ENCODE measurements at regions not wholly inside any gene's neighbourhood (a gene's known extent, or its start where the extent isn't known, plus 50 kb on each side); places are given as distances from the start of the nearest gene placed in this dataset.
"Not testable (repeated sequence)": the region's sequence is repeated elsewhere in the genome, so short reads cannot be mapped to it uniquely, and the experiment has no call there.

DNA sequence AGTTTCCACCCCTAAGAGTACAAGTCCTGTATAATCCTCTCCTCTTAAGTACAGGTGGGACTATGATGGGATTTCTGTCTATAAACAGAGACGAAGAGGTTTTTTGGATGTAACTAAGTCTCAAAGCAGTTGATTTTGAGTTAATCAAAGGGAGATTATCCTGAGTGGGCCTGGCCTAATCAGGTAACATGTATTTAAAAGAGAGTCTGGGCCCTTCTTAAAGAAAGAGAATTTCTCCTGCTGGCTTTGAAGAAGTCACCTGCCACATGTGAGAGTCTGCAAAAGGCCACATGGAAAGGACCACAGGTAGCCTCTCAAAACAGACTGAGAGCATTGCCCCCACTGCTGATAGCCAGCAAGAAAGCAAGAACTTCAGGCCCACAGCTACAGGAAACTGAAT is 142.3 kb downstream of the IRX5 start:
- TF ChIP-seq, protein P1, sequence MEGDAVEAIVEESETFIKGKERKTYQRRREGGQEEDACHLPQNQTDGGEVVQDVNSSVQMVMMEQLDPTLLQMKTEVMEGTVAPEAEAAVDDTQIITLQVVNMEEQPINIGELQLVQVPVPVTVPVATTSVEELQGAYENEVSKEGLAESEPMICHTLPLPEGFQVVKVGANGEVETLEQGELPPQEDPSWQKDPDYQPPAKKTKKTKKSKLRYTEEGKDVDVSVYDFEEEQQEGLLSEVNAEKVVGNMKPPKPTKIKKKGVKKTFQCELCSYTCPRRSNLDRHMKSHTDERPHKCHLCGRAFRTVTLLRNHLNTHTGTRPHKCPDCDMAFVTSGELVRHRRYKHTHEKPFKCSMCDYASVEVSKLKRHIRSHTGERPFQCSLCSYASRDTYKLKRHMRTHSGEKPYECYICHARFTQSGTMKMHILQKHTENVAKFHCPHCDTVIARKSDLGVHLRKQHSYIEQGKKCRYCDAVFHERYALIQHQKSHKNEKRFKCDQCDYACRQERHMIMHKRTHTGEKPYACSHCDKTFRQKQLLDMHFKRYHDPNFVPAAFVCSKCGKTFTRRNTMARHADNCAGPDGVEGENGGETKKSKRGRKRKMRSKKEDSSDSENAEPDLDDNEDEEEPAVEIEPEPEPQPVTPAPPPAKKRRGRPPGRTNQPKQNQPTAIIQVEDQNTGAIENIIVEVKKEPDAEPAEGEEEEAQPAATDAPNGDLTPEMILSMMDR (IDR thresholded peaks at IDR 0.05; ENCODE audit: control insufficient read depth, extremely low read depth, insufficient read depth): no peak
- DNase-seq (ENCODE audit: low read depth): no peak

DNA sequence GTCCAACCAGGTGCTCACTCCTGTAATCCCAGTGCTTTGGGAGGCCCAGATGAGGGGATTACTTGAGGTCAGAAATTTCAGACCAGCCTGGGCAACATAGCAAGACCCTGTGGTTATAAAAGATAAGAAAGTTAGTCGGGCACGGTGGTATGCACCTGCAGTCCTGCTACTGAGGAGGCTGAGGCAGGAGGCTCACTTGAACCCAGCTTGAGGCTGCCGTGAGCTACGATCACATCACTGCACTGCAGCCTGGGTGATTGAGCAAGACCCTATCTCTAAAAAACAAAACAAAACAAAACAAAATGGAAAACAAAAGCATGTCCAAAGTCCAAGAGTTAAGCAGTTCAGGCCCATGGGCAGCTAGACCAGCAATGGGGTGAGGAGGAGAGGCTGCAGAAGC is 143.2 kb downstream of the IRX5 start:
- no peak overlapping the region for H3K4me3 ChIP-seq (ENCODE audit: low read depth, low read length)
- TF ChIP-seq, protein P1 (IDR thresholded peaks at IDR 0.05; ENCODE audit: control insufficient read depth, extremely low read depth, insufficient read depth): no peak
- DNase-seq (ENCODE audit: low read depth): no peak

More for the DNA sequence above, 142.3 kb downstream of the IRX5 start:
- no peak overlapping the region for H3K4me3 ChIP-seq (ENCODE audit: low read depth, low read length)

DNA sequence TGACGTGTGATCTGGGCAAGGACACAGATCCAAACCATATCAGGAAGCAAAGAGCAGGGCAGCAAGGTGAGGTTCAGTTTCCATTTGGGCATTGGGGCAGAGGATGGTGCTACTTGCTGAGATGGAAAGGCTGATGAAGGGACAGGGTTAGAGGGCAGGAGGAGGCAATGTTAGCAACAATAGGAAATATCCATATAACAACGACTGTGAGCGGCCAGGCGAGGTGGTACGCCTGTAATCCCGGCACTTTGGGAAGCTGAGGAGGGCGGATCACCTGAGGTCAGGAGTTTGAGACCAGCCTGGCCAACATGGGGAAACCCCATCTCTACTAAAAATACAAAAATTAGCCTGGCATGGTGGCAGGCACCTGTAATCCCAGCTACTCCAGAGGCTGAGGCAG is 144.5 kb downstream of the IRX5 start:
- not testable (repeated sequence) for DNase-seq (ENCODE audit: low read depth); H3K4me3 ChIP-seq (ENCODE audit: low read depth, low read length)

DNA sequence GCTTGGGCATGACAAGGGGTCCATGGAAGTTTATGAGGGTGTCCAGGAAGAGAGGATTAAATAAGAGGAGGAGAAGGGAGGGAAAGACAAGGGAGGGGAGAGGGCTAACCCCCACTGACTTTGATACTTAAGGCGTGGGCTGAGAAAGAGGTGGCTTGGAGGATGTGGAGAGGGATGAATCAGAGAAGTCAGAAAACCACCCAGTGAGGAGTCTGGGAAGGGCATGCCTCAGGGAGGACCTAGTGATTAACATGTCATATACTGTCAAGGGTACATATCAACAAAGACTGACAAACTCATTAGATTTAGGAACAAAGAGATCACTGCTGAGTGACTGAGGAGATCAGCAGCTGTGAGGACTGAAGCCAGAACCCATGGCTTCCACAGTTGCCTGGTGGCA is 145.4 kb downstream of the IRX5 start:
- no peak overlapping the region for H3K4me3 ChIP-seq (ENCODE audit: low read depth, low read length)
- DNase-seq (ENCODE audit: low read depth): no peak
- TF ChIP-seq, protein P1 (IDR thresholded peaks at IDR 0.05; ENCODE audit: control insufficient read depth, extremely low read depth, insufficient read depth): no peak

DNA sequence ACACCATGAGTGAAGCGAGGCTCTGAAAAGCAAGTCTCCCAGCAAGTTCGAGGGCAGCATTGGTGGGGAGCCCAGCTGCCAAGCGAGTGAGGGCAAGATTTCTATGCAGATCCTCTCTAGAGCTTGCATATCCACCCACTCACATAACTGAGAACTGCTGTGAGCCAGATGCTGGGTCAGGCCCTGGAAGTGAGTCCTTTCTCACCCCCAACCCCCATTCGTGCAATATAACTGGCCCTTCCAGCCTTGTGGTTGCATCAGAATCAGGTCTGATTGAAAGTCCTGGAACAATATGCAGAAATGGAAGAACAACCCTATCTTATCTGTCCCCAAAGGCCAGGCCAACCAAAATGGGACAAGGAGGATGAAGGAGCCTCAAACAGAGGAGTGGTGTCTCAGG is 146.6 kb downstream of the IRX5 start:
- no peak overlapping the region for H3K4me3 ChIP-seq (ENCODE audit: low read depth, low read length)
- DNase-seq (ENCODE audit: low read depth): no peak
- TF ChIP-seq, protein P1 (IDR thresholded peaks at IDR 0.05; ENCODE audit: control insufficient read depth, extremely low read depth, insufficient read depth): no peak

- no peak for DNase-seq (ENCODE audit: low read depth)
- TF ChIP-seq, protein P1 (IDR thresholded peaks at IDR 0.05; ENCODE audit: control insufficient read depth, extremely low read depth, insufficient read depth): no peak
- H3K4me3 ChIP-seq (ENCODE audit: low read depth, low read length): no peak overlapping the region
Measured at GRCh38 chr16:55078153-55078552, 147.5 kb downstream of the IRX5 start.

DNA sequence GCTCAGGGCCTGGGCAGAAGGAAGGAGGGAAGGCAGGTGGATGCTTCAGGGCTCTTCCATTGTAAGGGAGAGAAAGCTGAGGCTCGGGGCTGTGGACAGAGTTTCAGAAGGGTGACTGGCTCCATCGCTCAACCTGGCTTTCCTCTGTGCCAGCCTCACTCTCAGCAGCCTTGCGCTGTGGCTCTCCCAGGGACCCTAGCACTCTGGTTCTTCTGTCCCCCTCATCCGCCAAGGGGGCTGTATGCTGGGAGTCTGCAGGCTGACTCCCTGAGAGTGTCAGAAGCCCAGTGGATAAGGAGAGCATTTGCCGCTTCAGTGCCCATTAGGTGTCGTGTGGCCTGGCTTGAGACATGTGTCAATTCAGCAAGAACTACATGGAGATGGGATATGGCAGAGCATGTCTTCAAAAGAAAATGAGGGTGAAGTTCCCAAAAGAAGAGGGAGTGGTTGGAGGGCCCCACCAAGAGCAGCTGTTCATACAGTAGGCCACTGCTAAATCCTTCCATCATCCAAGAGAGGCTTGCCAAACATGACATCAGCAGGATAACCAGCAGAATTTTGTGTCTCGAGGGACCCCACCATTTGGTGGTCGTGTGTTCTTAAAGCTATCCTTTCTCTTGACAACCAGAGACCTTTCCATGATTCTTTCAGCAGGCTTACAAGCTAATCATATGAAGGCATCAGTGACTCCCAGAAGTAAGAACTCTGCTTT is 148.2 kb downstream of the IRX5 start:
- no peak for DNase-seq (ENCODE audit: low read depth)
- TF ChIP-seq, protein P1 (IDR thresholded peaks at IDR 0.05; ENCODE audit: control insufficient read depth, extremely low read depth, insufficient read depth): no peak

More for the DNA sequence above, 148.2 kb downstream of the IRX5 start:
- H3K4me3 ChIP-seq (ENCODE audit: low read depth, low read length): no peak overlapping the region

Data from LNCaP clone FGC (cell line).